K562 (cell line): ENCODE measurements at regions not wholly inside any gene's neighbourhood (a gene's known extent, or its start where the extent isn't known, plus 50 kb on each side); places are given as distances from the start of the nearest gene placed in this dataset.

Experiments
- ATAC-seq: fragments of 200-7000 bp; cut with Tn5 transposase; 3 replicates; pipeline ENCODE4 v1.9.1; 2020; ENCODE audit warnings: moderate library complexity
- BruUV-seq: library from RNA; stranded (reverse); fragments of 400-500 nt; replicated peaks from 2 replicates; lab custom pipeline; 2021; lab: Mats Ljungman, UMichigan
- CTCF ChIA-PET: fragments of 300-600 bp; formaldehyde crosslinking; extraction: SDS; loops from one replicate; lab custom pipeline; 2021; ENCODE audit warnings: low intra/inter-chr PET ratio; lab: Yijun Ruan, JAX
- POLR2A ChIA-PET: fragments of 300-600, 350-650 bp; sonication (Branson Sonifier 250); formaldehyde crosslinking; extraction: SDS; loops from one replicate; lab custom pipeline; 2021; ENCODE audit warnings: antibody characterized with exemption, inconsistent platforms; lab: Yijun Ruan, JAX
- DNase-seq, 4 experiments: peaks; one replicate each; pipeline versions ENCODE4 v3.0.0 to v3.0.0-alpha.2; 2011 to 2018; ENCODE audit warnings: low spot score in 3 of 4, mixed read lengths in 3 of 4; ENCODE audit errors: extremely low read depth in 1 of 4
- FAIRE-seq: peaks from 2 replicates; lab custom pipeline; 2011; peaks lifted over from hg19 to GRCh38; lab: Jason Lieb, UNC
- H2AFZ ChIP-seq: 2 replicates; pipeline ENCODE4 v1.6.0; 2011; ENCODE audit warnings: low read depth, low read length, control low read depth, inconsistent platforms
- H3K27ac ChIP-seq: fragments of 200-600 bp; 3 replicates; pipeline ENCODE4 v1.8.0; 2011; ENCODE audit warnings: low read depth, mild to moderate bottlenecking, control low read depth, inconsistent platforms, low read length, moderate library complexity, mixed read lengths; ENCODE audit errors: extremely low read depth
- H3K27me3 ChIP-seq, 2 experiments: fragments of 300-600 bp in 1 of 2; 2 replicates in 1 of 2; 3 replicates in 1 of 2; pipeline versions ENCODE4 v1.6.0 to v1.8.0; 2011; ENCODE audit warnings: inconsistent platforms in 2 of 2, low read length in 2 of 2, mild to moderate bottlenecking in 1 of 2, mixed read lengths in 1 of 2, moderate library complexity in 1 of 2; ENCODE audit not compliant: control insufficient read depth in 2 of 2, insufficient read depth in 2 of 2
- H3K36me3 ChIP-seq: fragments of 300-600 bp; 3 replicates; pipeline ENCODE4 v1.8.0; 2011; ENCODE audit warnings: mild to moderate bottlenecking, low read length, inconsistent platforms; ENCODE audit not compliant: control insufficient read depth, insufficient read depth
- H3K4me1 ChIP-seq, 2 experiments: fragments of 200-600 bp in 1 of 2; replicated peaks in 1 of 2; 2 replicates in 1 of 2; 3 replicates in 1 of 2; pipeline versions ENCODE4 v1.5.1 to v1.8.0; 2011; ENCODE audit warnings: inconsistent platforms in 2 of 2, low read length in 2 of 2, mild to moderate bottlenecking in 1 of 2, mixed read lengths in 1 of 2, moderate library complexity in 1 of 2; ENCODE audit not compliant: control insufficient read depth in 2 of 2, insufficient read depth in 2 of 2
- H3K4me2 ChIP-seq: 2 replicates; pipeline ENCODE4 v1.6.1; 2011; ENCODE audit warnings: low read length, control low read depth, inconsistent platforms, mixed read lengths; ENCODE audit not compliant: insufficient read depth
- H3K4me3 ChIP-seq: fragments of 200-600 bp; sonication (generic), shearing (Covaris generic); 2 replicates; pipeline ENCODE4 v1.5.1; 2016; ENCODE audit warnings: control low read depth, inconsistent platforms
- H3K79me2 ChIP-seq: fragments of 200-600 bp; 3 replicates; pipeline ENCODE4 v1.8.0; 2011; ENCODE audit warnings: low read length, inconsistent platforms; ENCODE audit not compliant: control insufficient read depth, insufficient read depth
- H3K9ac ChIP-seq, 2 experiments: 2 replicates each; pipeline versions ENCODE4 v1.6.0 to v1.6.1; 2011; ENCODE audit warnings: low read depth in 2 of 2, low read length in 2 of 2, control low read depth in 1 of 2, inconsistent platforms in 1 of 2, mild to moderate bottlenecking in 1 of 2, mixed read lengths in 1 of 2; ENCODE audit not compliant: insufficient read depth in 1 of 2
- H3K9me1 ChIP-seq: one replicate; pipeline ENCODE4 v1.6.0; 2011; ENCODE audit warnings: inconsistent platforms, mild to moderate bottlenecking, low read length, moderate library complexity; ENCODE audit not compliant: control insufficient read depth, insufficient read depth
- H3K9me3 ChIP-seq: replicated peaks from 2 replicates; pipeline ENCODE4 v1.5.1; 2011; ENCODE audit warnings: low read depth, low read length, inconsistent platforms; ENCODE audit not compliant: control insufficient read depth, insufficient read depth
- H4K20me1 ChIP-seq: replicated peaks from 2 replicates; pipeline ENCODE4 v1.6.1; 2011; ENCODE audit warnings: low read length, inconsistent platforms, mixed read lengths; ENCODE audit not compliant: control insufficient read depth, insufficient read depth
- GTF2F1 ChIP-seq: IDR thresholded peaks from 2 replicates; pipeline ENCODE4 v1.6.1; 2011; ENCODE audit warnings: low read depth, low read length, improper control_type of control experiment
- PML ChIP-seq: IDR thresholded peaks from 2 replicates; pipeline ENCODE4 v1.6.1; 2012; ENCODE audit warnings: low read length, inconsistent platforms
- RBBP5 ChIP-seq: fragments of 200-600 bp; sonication (generic); IDR thresholded peaks from 2 replicates; pipeline ENCODE4 v1.6.1; 2012; ENCODE audit warnings: borderline replicate concordance, mild to moderate bottlenecking, low read length, control low read depth, inconsistent platforms; ENCODE audit not compliant: insufficient read depth, poor library complexity, severe bottlenecking
- SAP30 ChIP-seq: fragments of 200-600 bp; sonication (generic); IDR thresholded peaks from 2 replicates; pipeline ENCODE4 v1.6.1; 2012; ENCODE audit warnings: borderline replicate concordance, low read depth, mild to moderate bottlenecking, moderate library complexity, low read length, control low read depth, inconsistent platforms; ENCODE audit not compliant: insufficient read depth, poor library complexity, severe bottlenecking
- TAF1 ChIP-seq: IDR thresholded peaks from 2 replicates; pipeline ENCODE4 v1.6.1; 2011; ENCODE audit warnings: mild to moderate bottlenecking, low read length, moderate library complexity; ENCODE audit not compliant: insufficient read depth, control insufficient read depth, severe bottlenecking; ENCODE audit errors: extremely low read depth
- TAF7 ChIP-seq: fragments of 450-650 bp; IDR thresholded peaks from 2 replicates; pipeline ENCODE4 v1.6.1; 2016; ENCODE audit warnings: missing genetic modification characterization, missing compliant biosample characterization
- ZNF324 ChIP-seq: fragments of 250-450 bp; sonication (Bioruptor Pico); IDR thresholded peaks from 2 replicates; pipeline ENCODE4 v1.4.0; 2020; ENCODE audit warnings: mild to moderate bottlenecking
- ZNF695 ChIP-seq: fragments of 450-650 bp; formaldehyde crosslinking; IDR thresholded peaks from 2 replicates; pipeline ENCODE4 v1.4.0; 2020; ENCODE audit warnings: mild to moderate bottlenecking, moderate library complexity
- WGBS: fragments of 100-300 bp; shearing (Covaris generic); methylation state at CpG from one replicate; pipeline ENCODE4 v1.1.6; 2016; ENCODE audit warnings: low coverage, mixed read lengths; ENCODE audit not compliant: insufficient coverage; ENCODE audit errors: missing lambda C conversion rate; 5-methylcytosine and 5-hydroxymethylcytosine counted together
- in situ Hi-C: fragments of 300-500 bp; cut with MboI; formaldehyde crosslinking; loops from 4 replicates; pipeline ENCODE4 v1.15.0; 2018; ENCODE audit warnings: inconsistent platforms, mixed read lengths
- intact Hi-C: fragments of 100-400 bp; cut with micrococcal nuclease; formaldehyde crosslinking; loops from 2 replicates; pipeline ENCODE4 v1.14.2; 2022
- TF ChIP-seq, protein P1 (sequence below): fragments of 450-650 bp; formaldehyde crosslinking; IDR thresholded peaks from 2 replicates; pipeline ENCODE4 v1.4.0; 2020; ENCODE audit warnings: mild to moderate bottlenecking, mixed read lengths
- TF ChIP-seq, protein P2 (sequence below): fragments of 450-650 bp; IDR thresholded peaks from 2 replicates; pipeline ENCODE4 v1.6.1; 2016; ENCODE audit warnings: antibody characterized with exemption

DNA sequence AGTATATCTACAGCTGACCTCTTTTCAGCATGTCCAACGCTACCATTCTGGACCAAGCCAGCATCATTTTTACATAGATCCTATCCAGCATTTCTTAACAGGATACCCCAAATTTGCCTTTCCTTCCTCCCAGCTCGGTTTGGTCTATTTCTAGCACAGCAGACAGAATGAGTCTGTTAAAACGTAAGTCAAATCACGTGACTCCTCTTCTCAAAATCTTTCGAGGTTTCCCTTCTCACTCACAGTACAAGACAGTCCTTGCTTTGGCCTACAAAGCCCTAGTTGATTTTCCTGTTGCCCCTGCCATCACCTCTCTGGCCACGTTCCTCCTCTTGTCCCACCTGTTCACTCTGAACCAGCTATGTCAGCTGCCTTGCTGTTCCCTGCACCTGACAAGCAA is 711.7 kb downstream of the SORCS3 start:
- FAIRE-seq (no peak), ATAC-seq (no peak), DNase-seq (no peak)
- no peaks in the 10 kb centered on the region for H3K4me1 ChIP-seq
- no peak overlapping the region for H3K4me2 ChIP-seq
- ChIA-PET CTCF (no interaction called here), POLR2A (no interaction called here)
- no peaks in the 10 kb centered on the region for H4K20me1 ChIP-seq
- no TSS peak for BruUV-seq
- no peak overlapping the region for H3K4me3 ChIP-seq
- H3K9me3 ChIP-seq, result no peaks in the 10 kb centered on the region
- 0% methylated on average over 5 of the region's 6 CpGs for WGBS
- intact Hi-C loops (no loop called here), in situ Hi-C loops (no loop called here)
- no peaks in the 10 kb centered on the region for H3K36me3 ChIP-seq
- H3K9me1 ChIP-seq, result no peaks in the 10 kb centered on the region
- no peaks in the 10 kb centered on the region for H3K27me3 ChIP-seq
- no peak overlapping the region for H3K27ac ChIP-seq
- no peaks in the 10 kb centered on the region for H3K79me2 ChIP-seq
- H3K9ac ChIP-seq, result no peak overlapping the region
- TF ChIP-seq, protein P1, sequence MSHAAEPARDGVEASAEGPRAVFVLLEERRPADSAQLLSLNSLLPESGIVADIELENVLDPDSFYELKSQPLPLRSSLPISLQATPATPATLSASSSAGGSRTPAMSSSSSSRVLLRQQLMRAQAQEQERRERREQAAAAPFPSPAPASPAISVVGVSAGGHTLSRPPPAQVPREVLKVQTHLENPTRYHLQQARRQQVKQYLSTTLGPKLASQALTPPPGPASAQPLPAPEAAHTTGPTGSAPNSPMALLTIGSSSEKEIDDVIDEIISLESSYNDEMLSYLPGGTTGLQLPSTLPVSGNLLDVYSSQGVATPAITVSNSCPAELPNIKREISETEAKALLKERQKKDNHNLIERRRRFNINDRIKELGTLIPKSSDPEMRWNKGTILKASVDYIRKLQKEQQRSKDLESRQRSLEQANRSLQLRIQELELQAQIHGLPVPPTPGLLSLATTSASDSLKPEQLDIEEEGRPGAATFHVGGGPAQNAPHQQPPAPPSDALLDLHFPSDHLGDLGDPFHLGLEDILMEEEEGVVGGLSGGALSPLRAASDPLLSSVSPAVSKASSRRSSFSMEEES, result peak; percentile 69
- no peak for TF ChIP-seq ZNF324
- no peak overlapping the region for H2AFZ ChIP-seq

DNA sequence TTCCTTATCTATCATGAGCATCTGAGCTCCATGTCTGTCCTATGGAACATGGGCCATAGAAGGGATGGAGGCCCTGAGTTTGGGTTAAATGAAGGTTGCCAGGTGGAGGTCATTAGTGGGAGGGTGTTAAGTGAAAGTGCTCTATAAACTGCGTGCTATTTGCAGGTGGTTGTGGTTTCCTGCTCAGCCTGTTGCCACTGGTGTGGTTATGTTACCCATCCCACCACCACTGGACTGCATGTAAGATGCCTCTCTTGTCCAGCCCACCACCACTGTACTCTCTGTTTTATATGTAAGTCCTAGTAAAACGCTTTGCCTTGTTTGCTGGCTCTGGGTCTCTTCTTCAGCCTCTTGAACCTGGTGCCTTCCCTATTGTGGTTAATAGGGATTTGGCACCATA is 711.2 kb downstream of the SORCS3 start:
- WGBS, result 0% methylated on average over 1 of the region's 2 CpGs
- TF ChIP-seq ZNF695 (CRISPR knock-in tag) (no peak), RBBP5 (no peak), PML (no peak), TAF1 (no peak), GTF2F1 (no peak), TAF7 (tag) (no peak), SAP30 (no peak)
- TF ChIP-seq, protein P2, sequence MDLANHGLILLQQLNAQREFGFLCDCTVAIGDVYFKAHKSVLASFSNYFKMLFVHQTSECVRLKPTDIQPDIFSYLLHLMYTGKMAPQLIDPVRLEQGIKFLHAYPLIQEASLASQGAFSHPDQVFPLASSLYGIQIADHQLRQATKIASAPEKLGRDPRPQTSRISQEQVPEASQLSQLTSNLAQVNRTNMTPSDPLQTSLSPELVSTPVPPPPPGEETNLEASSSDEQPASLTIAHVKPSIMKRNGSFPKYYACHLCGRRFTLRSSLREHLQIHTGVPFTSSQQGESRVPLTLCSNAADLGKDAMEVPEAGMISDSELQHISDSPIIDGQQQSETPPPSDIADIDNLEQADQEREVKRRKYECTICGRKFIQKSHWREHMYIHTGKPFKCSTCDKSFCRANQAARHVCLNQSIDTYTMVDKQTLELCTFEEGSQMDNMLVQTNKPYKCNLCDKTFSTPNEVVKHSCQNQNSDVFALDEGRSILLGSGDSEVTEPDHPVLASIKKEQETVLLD, result no peak

More for the DNA sequence above, 711.2 kb downstream of the SORCS3 start:
- no TSS peak for BruUV-seq
- no peak for FAIRE-seq
- Histone ChIP-seq H3K27me3 (no peaks in the 10 kb centered on the region), H3K4me3 (no peak overlapping the region), H3K4me1 (no peaks in the 10 kb centered on the region), H2AFZ (no peak overlapping the region), H3K9me3 (no peaks in the 10 kb centered on the region), H4K20me1 (no peaks in the 10 kb centered on the region), H3K36me3 (no peaks in the 10 kb centered on the region), H3K4me2 (no peak overlapping the region), H3K27ac (no peak overlapping the region), H3K9me1 (no peaks in the 10 kb centered on the region), H3K9ac (no peak overlapping the region), H3K79me2 (no peaks in the 10 kb centered on the region)
- intact Hi-C loops (no loop called here), in situ Hi-C loops (no loop called here)
- DNase-seq, result no peak
- ChIA-PET POLR2A (no interaction called here), CTCF (no interaction called here)
- no peak for ATAC-seq
